ENCODE measurements at regions not wholly inside any gene's neighbourhood (a gene's known extent, or its start where the extent isn't known, plus 50 kb on each side); places are given as distances from the start of the nearest gene placed in this dataset.

GRCh38 chr3:176321099-176321498, 876.2 kb downstream of the TBL1XR1 start:
- no peak overlapping the region for H3K4me3 ChIP-seq (ENCODE audit: low read length)
- DNase-seq (ENCODE audit: low read depth): no peak
- no peak for TF ChIP-seq CTCF (conservative IDR thresholded peaks at IDR 0.05; ENCODE audit: low read depth, low read length)

- TF ChIP-seq CTCF (conservative IDR thresholded peaks at IDR 0.05; ENCODE audit: low read depth, low read length): no peak
- H3K4me3 ChIP-seq (ENCODE audit: low read length): no peak overlapping the region
- DNase-seq (ENCODE audit: low read depth): no peak
These were observed 883.9 kb downstream of the TBL1XR1 start for GRCh38 chr3:176313426-176313825.

GRCh38 chr3:176310641-176311040, 886.6 kb downstream of the TBL1XR1 start:
- no peak for TF ChIP-seq CTCF (conservative IDR thresholded peaks at IDR 0.05; ENCODE audit: low read depth, low read length)
- H3K4me3 ChIP-seq (ENCODE audit: low read length): no peak overlapping the region

GRCh38 chr3:176302271-176302670, 895.0 kb downstream of the TBL1XR1 start:
- no peak for DNase-seq (ENCODE audit: low read depth)
- no peak for TF ChIP-seq CTCF (conservative IDR thresholded peaks at IDR 0.05; ENCODE audit: low read depth, low read length)
- no peak overlapping the region for H3K4me3 ChIP-seq (ENCODE audit: low read length)

More at GRCh38 chr3:176310641-176311040, 886.6 kb downstream of the TBL1XR1 start:
- DNase-seq (ENCODE audit: low read depth): no peak

GRCh38 chr3:176296066-176296597, 901.1 kb downstream of the TBL1XR1 start:
- DNase-seq (ENCODE audit: low read depth): no peak
- H3K4me3 ChIP-seq (ENCODE audit: low read length): no peak overlapping the region
- no peak for TF ChIP-seq CTCF (conservative IDR thresholded peaks at IDR 0.05; ENCODE audit: low read depth, low read length)

GRCh38 chr3:176293276-176293675, 904.0 kb downstream of the TBL1XR1 start:
- TF ChIP-seq CTCF (conservative IDR thresholded peaks at IDR 0.05; ENCODE audit: low read depth, low read length): no peak
- no peak overlapping the region for H3K4me3 ChIP-seq (ENCODE audit: low read length)
- no peak for DNase-seq (ENCODE audit: low read depth)

GRCh38 chr3:176286476-176287085, 910.7 kb downstream of the TBL1XR1 start:
- TF ChIP-seq CTCF (conservative IDR thresholded peaks at IDR 0.05; ENCODE audit: low read depth, low read length): no peak

More at GRCh38 chr3:176286476-176287085, 910.7 kb downstream of the TBL1XR1 start:
- H3K4me3 ChIP-seq (ENCODE audit: low read length): no peak overlapping the region
- no peak for DNase-seq (ENCODE audit: low read depth)
